ENCODE measurements at regions not wholly inside any gene's neighbourhood (a gene's known extent, or its start where the extent isn't known, plus 50 kb on each side); places are given as distances from the start of the nearest gene placed in this dataset.

GRCh38 chr6:41489120-41489851 lies 56.9 kb upstream of the FOXP4 start:
- TF ChIP-seq CTCF (IDR thresholded peaks at IDR 0.05; ENCODE audit: insufficient read depth, low read length, poor library complexity, severe bottlenecking) = no peak
- no peak for DNase-seq (ENCODE audit: extremely low read depth, insufficient read length)
- Histone ChIP-seq H3K27me3 (replicated peaks; ENCODE audit: control insufficient read depth, insufficient read depth, low read length) (no peaks in the 10 kb centered on the region), H3K4me3 (replicated peaks; ENCODE audit: low read depth, low read length) (no peak overlapping the region), H3K36me3 (ENCODE audit: control insufficient read depth, insufficient read depth, low read length) (no peaks in the 10 kb centered on the region)

GRCh38 chr6:41492261-41492891 lies 53.8 kb upstream of the FOXP4 start:
- no peak for TF ChIP-seq CTCF (IDR thresholded peaks at IDR 0.05; ENCODE audit: insufficient read depth, low read length, poor library complexity, severe bottlenecking)
- no peak overlapping the region for H3K4me3 ChIP-seq (replicated peaks; ENCODE audit: low read depth, low read length)
- no peaks in the 10 kb centered on the region for H3K36me3 ChIP-seq (ENCODE audit: control insufficient read depth, insufficient read depth, low read length)
- no peak for DNase-seq (ENCODE audit: extremely low read depth, insufficient read length)
- no peaks in the 10 kb centered on the region for H3K27me3 ChIP-seq (replicated peaks; ENCODE audit: control insufficient read depth, insufficient read depth, low read length)

- TF ChIP-seq CTCF (IDR thresholded peaks at IDR 0.05; ENCODE audit: insufficient read depth, low read length, poor library complexity, severe bottlenecking) = no peak
- Histone ChIP-seq H3K36me3 (ENCODE audit: control insufficient read depth, insufficient read depth, low read length) (no peaks in the 10 kb centered on the region), H3K4me3 (replicated peaks; ENCODE audit: low read depth, low read length) (no peak overlapping the region), H3K27me3 (replicated peaks; ENCODE audit: control insufficient read depth, insufficient read depth, low read length) (no peaks in the 10 kb centered on the region)
- no peak for DNase-seq (ENCODE audit: extremely low read depth, insufficient read length)
Observed at GRCh38 chr6:41494212-41495110, 51.7 kb upstream of the FOXP4 start.
